Stimulated activated CD4-positive, alpha-beta T cell treated with anti-CD3 and anti-CD28 coated beads, TNF-alpha, amount 100 ng/mL, for 24 hours (primary cell): ENCODE measurements at regions not wholly inside any gene's neighbourhood (a gene's known extent, or its start where the extent isn't known, plus 50 kb on each side); places are given as distances from the start of the nearest gene placed in this dataset.
A peak's percentile ranks its signal among the peaks of the same experiment; 100 is the strongest.
"Not testable (repeated sequence)": the region's sequence is repeated elsewhere in the genome, so short reads cannot be mapped to it uniquely, and the experiment has no call there.

Experiments
- DNase-seq, 3 experiments: peaks; one replicate each; pipeline ENCODE4 v3.0.0-alpha.2; 2020; ENCODE audit warnings: low read depth in 3 of 3

- no peak for DNase-seq
These were observed 56.3 kb downstream of the FOXI3 start for GRCh38 chr2:88396209-88396608.

GRCh38 chr2:88377641-88377991 lies 74.9 kb downstream of the FOXI3 start:
- DNase-seq = no peak

GRCh38 chr2:88372042-88372441 lies 80.5 kb downstream of the FOXI3 start:
- no peak for DNase-seq

- DNase-seq = not testable (repeated sequence)
These were observed 87.1 kb downstream of the FOXI3 start for GRCh38 chr2:88365408-88365807.

- no peak for DNase-seq
These were observed 97.0 kb downstream of the FOXI3 start for GRCh38 chr2:88355486-88355885.

GRCh38 chr2:88351249-88351601 lies 101.3 kb downstream of the FOXI3 start:
- no peak for DNase-seq

GRCh38 chr2:88350331-88351248 lies 101.9 kb downstream of the FOXI3 start:
- DNase-seq = peak; percentile 47 to 70 (median 56)

GRCh38 chr2:88345842-88346241 lies 106.7 kb downstream of the FOXI3 start:
- no peak for DNase-seq

- no peak for DNase-seq
These were observed 109.7 kb downstream of the FOXI3 start for GRCh38 chr2:88342749-88343148.

GRCh38 chr2:88334418-88334817 lies 118.1 kb downstream of the FOXI3 start:
- DNase-seq = no peak

- DNase-seq = no peak
These were observed 121.3 kb downstream of the FOXI3 start for GRCh38 chr2:88331239-88331638.

GRCh38 chr2:88329815-88330603 lies 122.5 kb downstream of the FOXI3 start:
- DNase-seq = no peak

GRCh38 chr2:88321449-88322248 lies 130.8 kb downstream of the FOXI3 start:
- DNase-seq = no peak

- no peak for DNase-seq
These were observed 132.3 kb downstream of the FOXI3 start for GRCh38 chr2:88320076-88320773.

- DNase-seq = no peak
These were observed 133.6 kb downstream of the FOXI3 start for GRCh38 chr2:88318956-88319330.

- no peak for DNase-seq
These were observed 134.2 kb downstream of the FOXI3 start for GRCh38 chr2:88318071-88318955.

GRCh38 chr2:88310787-88311186 lies 140.6 kb downstream of the THNSL2 start:
- no peak for DNase-seq

- DNase-seq = peak in 1 of 3 experiments; percentile 2
These were observed 137.7 kb downstream of the THNSL2 start for GRCh38 chr2:88307817-88308216.

- DNase-seq = no peak
These were observed 133.7 kb downstream of the THNSL2 start for GRCh38 chr2:88303865-88304264.

GRCh38 chr2:88296247-88296646 lies 126.1 kb downstream of the THNSL2 start:
- no peak for DNase-seq
